WTC11 (cell line): ENCODE measurements at regions not wholly inside any gene's neighbourhood (a gene's known extent, or its start where the extent isn't known, plus 50 kb on each side); places are given as distances from the start of the nearest gene placed in this dataset.

Experiments
- ESRRA ChIP-seq: sonication (generic); formaldehyde crosslinking; IDR thresholded peaks from 2 replicates; pipeline ENCODE4 v1.8.1; 2022; ENCODE audit warnings: mild to moderate bottlenecking, missing genetic modification reagents, borderline replicate concordance
- FOXP1 ChIP-seq: sonication (generic); formaldehyde crosslinking; IDR thresholded peaks from 2 replicates; pipeline ENCODE4 v1.8.0; 2022; ENCODE audit warnings: missing genetic modification reagents, mild to moderate bottlenecking, moderate library complexity, borderline replicate concordance
- MYBL2 ChIP-seq: sonication (generic); formaldehyde crosslinking; IDR thresholded peaks from 2 replicates; pipeline ENCODE4 v1.8.1; 2023; ENCODE audit warnings: mild to moderate bottlenecking, moderate library complexity, missing genetic modification reagents
- OVOL2 ChIP-seq: fragments of 250-450 bp; sonication (Bioruptor Pico); IDR thresholded peaks from 2 replicates; pipeline ENCODE4 v1.9.0; 2021; ENCODE audit warnings: mild to moderate bottlenecking, borderline replicate concordance
- SMAD3 ChIP-seq: sonication (generic); formaldehyde crosslinking; IDR thresholded peaks from 2 replicates; pipeline ENCODE4 v1.8.0; 2022; ENCODE audit warnings: missing genetic modification reagents, mild to moderate bottlenecking, borderline replicate concordance
- TCF7 ChIP-seq: sonication (generic); formaldehyde crosslinking; IDR thresholded peaks from 2 replicates; pipeline ENCODE4 v1.8.0; 2022; ENCODE audit warnings: mild to moderate bottlenecking, low read depth, missing genetic modification reagents, moderate library complexity
- TP53 ChIP-seq: sonication (generic); formaldehyde crosslinking; IDR thresholded peaks from 2 replicates; pipeline ENCODE4 v1.8.1; 2023; ENCODE audit warnings: mild to moderate bottlenecking, missing genetic modification reagents
- ZNF121 ChIP-seq: sonication (generic); formaldehyde crosslinking; IDR thresholded peaks from 2 replicates; pipeline ENCODE4 v1.8.0; 2023; ENCODE audit warnings: missing genetic modification reagents
- ZNF317 ChIP-seq: sonication (generic); formaldehyde crosslinking; IDR thresholded peaks from 2 replicates; pipeline ENCODE4 v1.8.1; 2023; ENCODE audit warnings: low read depth, mild to moderate bottlenecking, moderate library complexity, missing genetic modification reagents, borderline replicate concordance
- TF ChIP-seq, protein P1 (sequence below): fragments of 200-600 bp; IDR thresholded peaks from 2 replicates; pipeline ENCODE4 v1.8.0; 2022; ENCODE audit warnings: antibody characterized with exemption

DNA sequence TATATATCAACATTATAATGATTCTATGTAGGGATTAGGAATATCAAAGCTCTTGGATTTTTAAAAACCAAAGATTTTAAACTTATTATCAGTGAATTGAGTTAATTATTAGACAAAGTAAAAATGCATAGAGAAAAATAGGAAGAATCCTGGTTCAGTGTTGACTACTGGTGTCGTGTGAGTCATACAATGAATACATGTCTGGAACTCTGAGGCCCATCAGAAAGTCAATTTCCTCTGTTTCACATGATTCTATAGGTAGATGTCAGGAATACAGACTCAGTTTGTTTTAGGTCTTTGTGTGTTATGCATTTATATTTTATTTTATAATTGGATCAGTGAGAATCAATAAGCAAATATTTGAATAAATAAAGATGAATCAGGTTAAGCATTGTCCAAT lies 84.5 kb upstream of the RTL1 start:
- TF ChIP-seq, protein P1, sequence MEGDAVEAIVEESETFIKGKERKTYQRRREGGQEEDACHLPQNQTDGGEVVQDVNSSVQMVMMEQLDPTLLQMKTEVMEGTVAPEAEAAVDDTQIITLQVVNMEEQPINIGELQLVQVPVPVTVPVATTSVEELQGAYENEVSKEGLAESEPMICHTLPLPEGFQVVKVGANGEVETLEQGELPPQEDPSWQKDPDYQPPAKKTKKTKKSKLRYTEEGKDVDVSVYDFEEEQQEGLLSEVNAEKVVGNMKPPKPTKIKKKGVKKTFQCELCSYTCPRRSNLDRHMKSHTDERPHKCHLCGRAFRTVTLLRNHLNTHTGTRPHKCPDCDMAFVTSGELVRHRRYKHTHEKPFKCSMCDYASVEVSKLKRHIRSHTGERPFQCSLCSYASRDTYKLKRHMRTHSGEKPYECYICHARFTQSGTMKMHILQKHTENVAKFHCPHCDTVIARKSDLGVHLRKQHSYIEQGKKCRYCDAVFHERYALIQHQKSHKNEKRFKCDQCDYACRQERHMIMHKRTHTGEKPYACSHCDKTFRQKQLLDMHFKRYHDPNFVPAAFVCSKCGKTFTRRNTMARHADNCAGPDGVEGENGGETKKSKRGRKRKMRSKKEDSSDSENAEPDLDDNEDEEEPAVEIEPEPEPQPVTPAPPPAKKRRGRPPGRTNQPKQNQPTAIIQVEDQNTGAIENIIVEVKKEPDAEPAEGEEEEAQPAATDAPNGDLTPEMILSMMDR: no peak
- TF ChIP-seq OVOL2 (CRISPR knock-in tag) (no peak), SMAD3 (CRISPR knock-in tag) (no peak), ZNF317 (no peak), FOXP1 (CRISPR knock-in tag) (no peak), MYBL2 (no peak), TP53 (CRISPR knock-in tag) (no peak), ESRRA (CRISPR knock-in tag) (no peak), TCF7 (CRISPR knock-in tag) (no peak), ZNF121 (CRISPR knock-in tag) (no peak)
